ENCODE measurements at regions not wholly inside any gene's neighbourhood (a gene's known extent, or its start where the extent isn't known, plus 50 kb on each side); places are given as distances from the start of the nearest gene placed in this dataset.
"Not testable (repeated sequence)": the region's sequence is repeated elsewhere in the genome, so short reads cannot be mapped to it uniquely, and the experiment has no call there.

DNA sequence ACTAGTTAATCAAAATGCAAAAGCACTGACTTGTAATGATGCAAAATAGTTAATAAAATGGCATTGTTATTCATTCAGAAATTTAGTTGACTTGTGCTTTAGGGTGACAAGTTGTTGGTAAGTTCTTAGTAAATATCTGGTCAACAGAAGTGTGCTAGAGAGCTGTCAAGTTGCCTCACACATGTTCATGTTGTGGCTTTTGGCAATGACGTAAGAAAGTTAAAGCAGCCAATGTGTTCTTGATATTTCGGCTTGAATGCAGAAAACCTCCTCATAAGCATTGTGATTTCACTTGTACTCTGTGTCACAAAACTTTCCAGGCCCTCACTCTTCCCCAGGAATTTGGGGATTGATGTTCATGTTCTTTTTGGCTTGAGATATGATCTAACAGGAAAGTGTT is 626.7 kb downstream of the PRR16 start:
- WGBS, 2 donors = 59 to 62% methylated on average over 2 of the region's 2 CpGs
- intact Hi-C loops (cut with DNase I; ENCODE audit: low total_unique reads) = no loop called here
- no peak for DNase-seq (ENCODE audit: low spot score in 2 of 2)
- no peak overlapping the region for H3K4me3 ChIP-seq (ENCODE audit: low read depth, poor library complexity, severe bottlenecking)
- TF ChIP-seq, protein P1, sequence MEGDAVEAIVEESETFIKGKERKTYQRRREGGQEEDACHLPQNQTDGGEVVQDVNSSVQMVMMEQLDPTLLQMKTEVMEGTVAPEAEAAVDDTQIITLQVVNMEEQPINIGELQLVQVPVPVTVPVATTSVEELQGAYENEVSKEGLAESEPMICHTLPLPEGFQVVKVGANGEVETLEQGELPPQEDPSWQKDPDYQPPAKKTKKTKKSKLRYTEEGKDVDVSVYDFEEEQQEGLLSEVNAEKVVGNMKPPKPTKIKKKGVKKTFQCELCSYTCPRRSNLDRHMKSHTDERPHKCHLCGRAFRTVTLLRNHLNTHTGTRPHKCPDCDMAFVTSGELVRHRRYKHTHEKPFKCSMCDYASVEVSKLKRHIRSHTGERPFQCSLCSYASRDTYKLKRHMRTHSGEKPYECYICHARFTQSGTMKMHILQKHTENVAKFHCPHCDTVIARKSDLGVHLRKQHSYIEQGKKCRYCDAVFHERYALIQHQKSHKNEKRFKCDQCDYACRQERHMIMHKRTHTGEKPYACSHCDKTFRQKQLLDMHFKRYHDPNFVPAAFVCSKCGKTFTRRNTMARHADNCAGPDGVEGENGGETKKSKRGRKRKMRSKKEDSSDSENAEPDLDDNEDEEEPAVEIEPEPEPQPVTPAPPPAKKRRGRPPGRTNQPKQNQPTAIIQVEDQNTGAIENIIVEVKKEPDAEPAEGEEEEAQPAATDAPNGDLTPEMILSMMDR (IDR thresholded peaks at IDR 0.05) = no peak
- TF ChIP-seq POLR2A (IDR thresholded peaks at IDR 0.05) = no peak

GRCh38 chr5:121100931-121101330 is 636.8 kb downstream of the PRR16 start:
- no peak for DNase-seq (ENCODE audit: low spot score in 2 of 2)
- no peak for TF ChIP-seq POLR2A (IDR thresholded peaks at IDR 0.05)
- TF ChIP-seq, protein P1 (IDR thresholded peaks at IDR 0.05) = no peak
- no peak overlapping the region for H3K4me3 ChIP-seq (ENCODE audit: low read depth, poor library complexity, severe bottlenecking)
- intact Hi-C loops (cut with DNase I; ENCODE audit: low total_unique reads) = no loop called here

GRCh38 chr5:121105921-121106320 is 641.8 kb downstream of the PRR16 start:
- no peak overlapping the region for H3K4me3 ChIP-seq (ENCODE audit: low read depth, poor library complexity, severe bottlenecking)
- no peak for TF ChIP-seq POLR2A (IDR thresholded peaks at IDR 0.05)
- TF ChIP-seq, protein P1 (IDR thresholded peaks at IDR 0.05) = no peak
- DNase-seq (ENCODE audit: low spot score in 2 of 2) = no peak
- 89 to 95% methylated on average over 2 of the region's 2 CpGs for WGBS, 2 donors
- intact Hi-C loops (cut with DNase I; ENCODE audit: low total_unique reads) = no loop called here

DNA sequence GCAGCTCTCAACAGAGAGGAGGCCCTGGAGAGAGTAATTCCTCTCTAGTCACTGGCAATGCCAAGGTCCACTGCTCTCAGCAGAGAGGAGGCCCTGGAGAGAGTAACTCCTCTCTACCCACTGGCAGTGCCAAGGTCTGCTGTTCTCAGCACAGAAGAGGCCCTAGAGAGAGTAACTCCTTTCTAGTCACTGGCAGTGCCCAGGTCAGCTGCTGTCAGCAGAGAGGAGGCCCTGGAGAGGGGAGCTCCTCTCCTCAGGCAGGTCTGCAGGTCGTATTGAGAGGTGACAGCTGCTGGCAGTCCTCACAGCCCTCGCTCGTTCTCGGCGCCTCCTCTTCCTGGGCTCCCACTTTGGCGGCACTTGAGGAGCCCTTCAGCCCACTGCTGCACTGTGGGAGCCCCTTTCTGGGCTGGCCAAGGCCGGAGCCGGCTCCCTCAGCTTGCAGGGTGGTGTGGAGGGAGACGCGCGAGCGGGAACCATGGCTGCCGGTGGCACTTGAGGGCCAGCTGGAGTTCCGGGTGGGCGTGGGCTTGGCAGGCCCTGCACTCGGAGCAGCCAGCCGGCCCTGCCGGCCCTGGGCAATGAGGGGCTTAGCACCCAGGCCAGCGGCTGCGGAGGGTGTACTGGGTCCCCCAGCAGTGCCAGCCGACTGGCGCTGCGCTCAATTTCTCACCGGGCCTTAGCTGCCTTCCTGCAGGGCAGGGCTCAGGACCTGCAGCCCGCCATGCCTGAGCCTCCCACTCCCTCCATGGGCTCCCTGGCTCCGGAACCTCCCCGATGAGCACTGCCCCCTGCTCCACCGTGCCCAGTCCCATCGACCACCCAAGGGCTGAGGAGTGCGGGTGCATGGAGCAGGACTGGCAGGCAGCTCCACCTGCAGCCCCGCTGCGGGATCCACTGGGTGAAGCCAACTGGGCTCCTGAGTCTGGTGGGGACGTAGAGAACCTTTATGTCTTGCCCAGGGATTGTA is 642.9 kb downstream of the PRR16 start:
- H3K4me3 ChIP-seq (ENCODE audit: low read depth, poor library complexity, severe bottlenecking); intact Hi-C loops (cut with DNase I; ENCODE audit: low total_unique reads); DNase-seq (ENCODE audit: low spot score in 2 of 2): not testable (repeated sequence)
- 94% methylated on average over 29 to 33 of the region's 33 CpGs for WGBS, 2 donors

DNA sequence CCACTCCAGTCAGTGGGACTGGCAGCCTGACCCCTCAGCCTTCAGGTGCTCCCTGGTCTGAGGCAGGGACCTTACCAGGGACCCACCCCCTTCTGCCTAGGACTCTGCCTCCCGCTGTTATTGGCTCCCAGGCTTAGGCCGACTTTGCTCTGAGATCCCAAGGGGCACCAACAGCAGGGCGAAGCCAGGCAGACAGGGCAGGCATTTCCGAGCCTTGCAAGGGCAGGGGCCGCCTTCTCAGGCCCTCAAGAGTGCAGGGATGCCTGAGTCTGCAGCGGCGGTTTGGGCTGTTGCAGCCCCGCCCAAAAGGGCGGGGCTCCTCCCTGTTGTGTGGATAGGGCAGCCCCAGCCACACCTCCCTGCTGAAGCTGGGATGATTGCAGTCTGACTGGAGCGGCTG is 644.6 kb downstream of the PRR16 start:
- DNase-seq (ENCODE audit: low spot score in 2 of 2) = no peak
- no peak overlapping the region for H3K4me3 ChIP-seq (ENCODE audit: low read depth, poor library complexity, severe bottlenecking)
- WGBS, 2 donors = 89 to 90% methylated on average over 6 to 8 of the region's 10 CpGs
- intact Hi-C loops (cut with DNase I; ENCODE audit: low total_unique reads) = no loop called here
- no peak for TF ChIP-seq POLR2A (IDR thresholded peaks at IDR 0.05)
- TF ChIP-seq, protein P1 (IDR thresholded peaks at IDR 0.05) = no peak

- H3K4me3 ChIP-seq (ENCODE audit: low read depth, poor library complexity, severe bottlenecking) = no peak overlapping the region
- intact Hi-C loops (cut with DNase I; ENCODE audit: low total_unique reads) = no loop called here
- no peak for DNase-seq (ENCODE audit: low spot score in 2 of 2)
- TF ChIP-seq, protein P1 (IDR thresholded peaks at IDR 0.05) = no peak
- no peak for TF ChIP-seq POLR2A (IDR thresholded peaks at IDR 0.05)
- 20 to 55% methylated on average over 1 of the region's 1 CpG for WGBS, 2 donors
Measured at GRCh38 chr5:121109817-121110216, 645.7 kb downstream of the PRR16 start.

Measured in lower leg skin (tissue), 4 donors.